A549 (cell line): ENCODE measurements at regions not wholly inside any gene's neighbourhood (a gene's known extent, or its start where the extent isn't known, plus 50 kb on each side); places are given as distances from the start of the nearest gene placed in this dataset.

Source experiments
- ATAC-seq, 2 experiments: fragments of 200-7000 bp in 1 of 2; fragments of >200 bp in 1 of 2; cut with Nextera tagmentation in 1 of 2; cut with Tn5 transposase in 1 of 2; 3 replicates each; pipeline versions ENCODE4 v1.8.0 to v1.9.1; 2018 to 2020; ENCODE audit warnings: mild to moderate bottlenecking in 1 of 2, moderate library complexity in 1 of 2
- CTCF ChIA-PET: fragments of 300-600 bp; sonication (Branson Sonifier 250); formaldehyde crosslinking; extraction: SDS; loops from one replicate; lab custom pipeline; 2021; ENCODE audit warnings: antibody characterized with exemption, inconsistent platforms; lab: Yijun Ruan, JAX
- POLR2A ChIA-PET: fragments of 350-600 bp; formaldehyde crosslinking; extraction: SDS; loops from one replicate; lab custom pipeline; 2021; ENCODE audit warnings: antibody characterized with exemption, inconsistent platforms; lab: Yijun Ruan, JAX
- DNase-seq, 2 experiments: peaks; one replicate each; pipeline versions ENCODE4 v3.0.0 to v3.0.0-alpha.2; 2011 to 2016; ENCODE audit warnings: low read depth in 1 of 2, low spot score in 1 of 2
- FAIRE-seq: peaks from 2 replicates; lab custom pipeline; 2011; peaks lifted over from hg19 to GRCh38; lab: Jason Lieb, UNC
- H3K27ac ChIP-seq, 2 experiments: fragments of >200 bp; sonication (Bioruptor Twin); formaldehyde crosslinking; 3 replicates each; pipeline ENCODE4 v1.5.1; 2016 to 2017
- H3K4me1 ChIP-seq: fragments of >200 bp; sonication (Bioruptor Twin); formaldehyde crosslinking; 3 replicates; pipeline ENCODE4 v1.6.1; 2016
- H3K4me2 ChIP-seq: fragments of >200 bp; sonication (Bioruptor Twin); formaldehyde crosslinking; 3 replicates; pipeline ENCODE4 v1.6.1; 2016
- H3K4me3 ChIP-seq: fragments of >200 bp; sonication (Bioruptor Twin); formaldehyde crosslinking; 3 replicates; pipeline ENCODE4 v1.5.1; 2016
- H3K9me3 ChIP-seq: fragments of >200 bp; sonication (Bioruptor Twin); formaldehyde crosslinking; 3 replicates; pipeline ENCODE4 v1.6.1; 2016
- CBX2 ChIP-seq: fragments of 200-600 bp; sonication (generic); IDR thresholded peaks from 2 replicates; pipeline ENCODE4 v1.6.1; 2016; ENCODE audit warnings: low read depth, mild to moderate bottlenecking, borderline replicate concordance
- CBX8 ChIP-seq: fragments of 200-600 bp; sonication (generic); IDR thresholded peaks from 2 replicates; pipeline ENCODE4 v1.6.1; 2016
- CEBPB ChIP-seq, 2 experiments: fragments of >200 bp in 1 of 2; sonication (Bioruptor Twin) in 1 of 2; formaldehyde crosslinking in 1 of 2; IDR thresholded peaks; 2 replicates each; pipeline ENCODE4 v1.6.1; 2012 to 2016
- CHD2 ChIP-seq: fragments of 150-350 bp; IDR thresholded peaks from 2 replicates; pipeline ENCODE4 v1.6.1; 2014; ENCODE audit warnings: low read length; ENCODE audit not compliant: partially characterized antibody
- CHD4 ChIP-seq: fragments of 200-600 bp; sonication (generic); IDR thresholded peaks from 2 replicates; pipeline ENCODE4 v1.6.1; 2016; ENCODE audit warnings: antibody characterized with exemption, mild to moderate bottlenecking, borderline replicate concordance
- EHF ChIP-seq: fragments of 250-450 bp; sonication (Bioruptor Pico); IDR thresholded peaks from 2 replicates; pipeline ENCODE4 v1.5.0; 2020; ENCODE audit warnings: mild to moderate bottlenecking
- ESRRA ChIP-seq: fragments of 150-350 bp; IDR thresholded peaks from 2 replicates; pipeline ENCODE4 v1.6.1; 2014; ENCODE audit warnings: mild to moderate bottlenecking, low read length, borderline replicate concordance
- FOSB ChIP-seq: fragments of 250-450 bp; sonication (Bioruptor Pico); IDR thresholded peaks from 2 replicates; pipeline ENCODE4 v1.5.0; 2020; ENCODE audit warnings: mild to moderate bottlenecking, moderate library complexity
- FOXS1 ChIP-seq: fragments of 250-450 bp; sonication (Bioruptor Pico); IDR thresholded peaks from 2 replicates; pipeline ENCODE4 v1.5.0; 2020; ENCODE audit warnings: mild to moderate bottlenecking, moderate library complexity
- HOXB5 ChIP-seq: fragments of 250-450 bp; sonication (Bioruptor Pico); IDR thresholded peaks from 2 replicates; pipeline ENCODE4 v1.5.0; 2020; ENCODE audit warnings: mild to moderate bottlenecking, moderate library complexity
- KDM1A ChIP-seq: fragments of 200-600 bp; sonication (generic); IDR thresholded peaks from 2 replicates; pipeline ENCODE4 v1.6.1; 2016; ENCODE audit warnings: low read depth, mild to moderate bottlenecking
- MAFK ChIP-seq: fragments of 450-650 bp; IDR thresholded peaks from 2 replicates; pipeline ENCODE4 v1.6.1; 2014; ENCODE audit not compliant: partially characterized antibody
- NPAS2 ChIP-seq: fragments of 250-450 bp; sonication (Bioruptor Pico); IDR thresholded peaks from 2 replicates; pipeline ENCODE4 v1.8.0; 2022; ENCODE audit warnings: mild to moderate bottlenecking, moderate library complexity, borderline replicate concordance
- NR3C1 ChIP-seq: fragments of >200 bp; sonication (Bioruptor Twin); formaldehyde crosslinking; IDR thresholded peaks from 3 replicates; pipeline ENCODE4 v1.6.1; 2017
- POLR2A ChIP-seq: IDR thresholded peaks from 2 replicates; pipeline ENCODE4 v1.6.1; 2012; ENCODE audit warnings: mild to moderate bottlenecking, low read length
- RAD21 ChIP-seq, 2 experiments: fragments of >200 bp in 1 of 2; sonication (Bioruptor Twin) in 1 of 2; formaldehyde crosslinking in 1 of 2; IDR thresholded peaks in 1 of 2; conservative IDR thresholded peaks in 1 of 2; 2 replicates in 1 of 2; 3 replicates in 1 of 2; pipeline ENCODE4 v1.6.1; 2012 to 2018; ENCODE audit warnings: inconsistent platforms in 1 of 2
- RCOR1 ChIP-seq: fragments of 150-350 bp; IDR thresholded peaks from 2 replicates; pipeline ENCODE4 v1.6.1; 2014; ENCODE audit warnings: antibody characterized with exemption, low read length, low read depth
- RFX5 ChIP-seq: fragments of 450-650 bp; IDR thresholded peaks from 2 replicates; pipeline ENCODE4 v1.7.1; 2014; ENCODE audit warnings: antibody characterized with exemption, mild to moderate bottlenecking, moderate library complexity
- SMC3 ChIP-seq: fragments of >200 bp; sonication (Bioruptor Twin); formaldehyde crosslinking; IDR thresholded peaks from 3 replicates; pipeline ENCODE4 v1.6.1; 2018; ENCODE audit warnings: inconsistent platforms
- TP53 ChIP-seq: fragments of 250-450 bp; sonication (Bioruptor Pico); IDR thresholded peaks from 2 replicates; pipeline ENCODE4 v1.5.0; 2021; ENCODE audit warnings: mild to moderate bottlenecking, moderate library complexity
- ZC3H11A ChIP-seq: fragments of 450-650 bp; IDR thresholded peaks from 2 replicates; pipeline ENCODE4 v1.6.1; 2014; ENCODE audit warnings: antibody characterized with exemption, mild to moderate bottlenecking
- ZSCAN20 ChIP-seq: fragments of 250-450 bp; sonication (Bioruptor Pico); IDR thresholded peaks from 2 replicates; pipeline ENCODE4 v1.8.0; 2022; ENCODE audit warnings: mild to moderate bottlenecking, moderate library complexity
- WGBS: methylation state at CpG from one replicate; pipeline ENCODE4 v1.1.6; 2017; ENCODE audit errors: missing lambda C conversion rate; 5-methylcytosine and 5-hydroxymethylcytosine counted together
- TF ChIP-seq, protein P1 (sequence below): IDR thresholded peaks from 2 replicates; pipeline ENCODE4 v1.6.1; 2012
- TF ChIP-seq, protein P2 (sequence below): fragments of >200 bp; sonication (Bioruptor Twin); formaldehyde crosslinking; IDR thresholded peaks from 3 replicates; pipeline ENCODE4 v1.5.1; 2016
- TF ChIP-seq, protein P3 (sequence below): fragments of 250-450 bp; sonication (Bioruptor Pico); IDR thresholded peaks from 2 replicates; pipeline ENCODE4 v1.5.0; 2020; ENCODE audit warnings: low read depth, mild to moderate bottlenecking, moderate library complexity
- TF ChIP-seq, protein P4 (sequence below): fragments of >200 bp; sonication (Bioruptor Twin); formaldehyde crosslinking; IDR thresholded peaks from 2 replicates; pipeline ENCODE4 v1.6.1; 2016
- TF ChIP-seq, protein P5 (sequence below): fragments of 200-600 bp; sonication (generic); IDR thresholded peaks from 2 replicates; pipeline ENCODE4 v1.6.1; 2016; ENCODE audit warnings: antibody characterized with exemption, mild to moderate bottlenecking, moderate library complexity

DNA sequence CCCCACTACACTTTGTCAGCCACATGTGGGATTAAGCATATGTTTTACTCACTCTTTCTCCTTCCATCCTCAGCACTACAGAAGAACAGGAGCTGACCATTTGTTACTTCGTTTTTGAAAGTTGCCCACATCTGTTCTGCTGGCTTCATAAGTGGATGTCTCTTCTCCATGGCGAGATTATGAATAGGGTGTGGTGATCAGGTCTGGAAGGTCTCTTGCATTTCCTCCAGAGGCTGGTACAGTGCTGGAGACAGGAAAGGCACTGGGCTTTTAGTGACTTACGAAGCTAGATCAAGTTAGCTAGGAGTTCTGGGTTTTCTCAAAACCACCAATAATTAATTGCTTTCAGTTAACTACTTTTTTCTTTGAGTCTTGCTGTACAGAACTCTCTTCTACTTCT is 136.5 kb downstream of the AQP4 start:
- DNase-seq (no peak), ATAC-seq (no peak), FAIRE-seq (no peak)
- H3K9me3 ChIP-seq = no peaks in the 10 kb centered on the region
- 67% methylated on average over 3 of the region's 3 CpGs for WGBS
- no peaks in the 10 kb centered on the region for H3K4me1 ChIP-seq
- no peak overlapping the region for H3K27ac ChIP-seq
- TF ChIP-seq MAFK = no peak
- TF ChIP-seq KDM1A = no peak
- no peak for TF ChIP-seq CHD2
- TF ChIP-seq, protein P1, sequence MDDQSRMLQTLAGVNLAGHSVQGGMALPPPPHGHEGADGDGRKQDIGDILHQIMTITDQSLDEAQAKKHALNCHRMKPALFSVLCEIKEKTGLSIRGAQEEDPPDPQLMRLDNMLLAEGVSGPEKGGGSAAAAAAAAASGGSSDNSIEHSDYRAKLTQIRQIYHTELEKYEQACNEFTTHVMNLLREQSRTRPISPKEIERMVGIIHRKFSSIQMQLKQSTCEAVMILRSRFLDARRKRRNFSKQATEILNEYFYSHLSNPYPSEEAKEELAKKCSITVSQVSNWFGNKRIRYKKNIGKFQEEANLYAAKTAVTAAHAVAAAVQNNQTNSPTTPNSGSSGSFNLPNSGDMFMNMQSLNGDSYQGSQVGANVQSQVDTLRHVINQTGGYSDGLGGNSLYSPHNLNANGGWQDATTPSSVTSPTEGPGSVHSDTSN = no peak
- TF ChIP-seq CEBPB (IDR thresholded peaks at IDR 0.05) = no peak
- TF ChIP-seq FOSB (CRISPR knock-in tag) = no peak
- no peak for TF ChIP-seq FOXS1
- TF ChIP-seq, protein P2, sequence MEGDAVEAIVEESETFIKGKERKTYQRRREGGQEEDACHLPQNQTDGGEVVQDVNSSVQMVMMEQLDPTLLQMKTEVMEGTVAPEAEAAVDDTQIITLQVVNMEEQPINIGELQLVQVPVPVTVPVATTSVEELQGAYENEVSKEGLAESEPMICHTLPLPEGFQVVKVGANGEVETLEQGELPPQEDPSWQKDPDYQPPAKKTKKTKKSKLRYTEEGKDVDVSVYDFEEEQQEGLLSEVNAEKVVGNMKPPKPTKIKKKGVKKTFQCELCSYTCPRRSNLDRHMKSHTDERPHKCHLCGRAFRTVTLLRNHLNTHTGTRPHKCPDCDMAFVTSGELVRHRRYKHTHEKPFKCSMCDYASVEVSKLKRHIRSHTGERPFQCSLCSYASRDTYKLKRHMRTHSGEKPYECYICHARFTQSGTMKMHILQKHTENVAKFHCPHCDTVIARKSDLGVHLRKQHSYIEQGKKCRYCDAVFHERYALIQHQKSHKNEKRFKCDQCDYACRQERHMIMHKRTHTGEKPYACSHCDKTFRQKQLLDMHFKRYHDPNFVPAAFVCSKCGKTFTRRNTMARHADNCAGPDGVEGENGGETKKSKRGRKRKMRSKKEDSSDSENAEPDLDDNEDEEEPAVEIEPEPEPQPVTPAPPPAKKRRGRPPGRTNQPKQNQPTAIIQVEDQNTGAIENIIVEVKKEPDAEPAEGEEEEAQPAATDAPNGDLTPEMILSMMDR = no peak
- TF ChIP-seq HOXB5 = no peak
- TF ChIP-seq CBX2 = no peak
- TF ChIP-seq ESRRA = no peak
- TF ChIP-seq, protein P3, sequence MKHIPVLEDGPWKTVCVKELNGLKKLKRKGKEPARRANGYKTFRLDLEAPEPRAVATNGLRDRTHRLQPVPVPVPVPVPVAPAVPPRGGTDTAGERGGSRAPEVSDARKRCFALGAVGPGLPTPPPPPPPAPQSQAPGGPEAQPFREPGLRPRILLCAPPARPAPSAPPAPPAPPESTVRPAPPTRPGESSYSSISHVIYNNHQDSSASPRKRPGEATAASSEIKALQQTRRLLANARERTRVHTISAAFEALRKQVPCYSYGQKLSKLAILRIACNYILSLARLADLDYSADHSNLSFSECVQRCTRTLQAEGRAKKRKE = no peak
- H3K4me3 ChIP-seq = no peak overlapping the region
- H3K4me2 ChIP-seq = no peak overlapping the region
- POLR2A ChIA-PET = no interaction called here
- CTCF ChIA-PET = interaction anchor here (0.5 kb wide), 1 partner anchor 453 kb away, joined by 4 read pairs; no protein-coding TSS in a partner anchor

DNA sequence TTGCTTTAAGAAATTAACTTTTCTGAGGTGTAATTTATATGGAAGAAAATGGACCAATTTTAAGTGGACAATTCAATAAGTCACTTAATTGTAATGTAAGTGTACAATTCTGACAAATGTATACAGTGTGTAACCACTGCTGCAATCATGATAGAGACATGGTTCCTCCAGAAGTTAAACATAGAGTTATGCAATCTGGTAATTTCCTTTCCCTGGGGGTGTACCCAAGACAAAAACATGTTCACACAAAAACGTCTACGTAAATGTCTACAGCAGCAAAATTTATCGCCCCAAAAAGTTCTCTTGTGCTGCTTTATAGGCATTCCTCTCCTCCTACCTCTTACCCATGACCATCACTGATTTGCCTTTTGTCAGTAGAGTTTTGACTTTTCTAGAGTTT is 141.5 kb downstream of the AQP4 start:
- FAIRE-seq (no peak), ATAC-seq (no peak), DNase-seq (no peak)
- POLR2A ChIA-PET = no interaction called here
- H3K4me2 ChIP-seq = no peak overlapping the region
- H3K9me3 ChIP-seq = no peaks in the 10 kb centered on the region
- H3K4me1 ChIP-seq = no peaks in the 10 kb centered on the region
- H3K27ac ChIP-seq = no peak overlapping the region
- no peak overlapping the region for H3K4me3 ChIP-seq
- WGBS = 76% methylated on average over 3 of the region's 3 CpGs
- TF ChIP-seq EHF (no peak), ESRRA (no peak), CHD4 (no peak), RFX5 (no peak), CHD2 (no peak), FOXS1 (no peak)
- TF ChIP-seq, protein P4, sequence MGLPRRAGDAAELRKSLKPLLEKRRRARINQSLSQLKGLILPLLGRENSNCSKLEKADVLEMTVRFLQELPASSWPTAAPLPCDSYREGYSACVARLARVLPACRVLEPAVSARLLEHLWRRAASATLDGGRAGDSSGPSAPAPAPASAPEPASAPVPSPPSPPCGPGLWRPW = no peak
- CTCF ChIA-PET = no interaction called here

DNA sequence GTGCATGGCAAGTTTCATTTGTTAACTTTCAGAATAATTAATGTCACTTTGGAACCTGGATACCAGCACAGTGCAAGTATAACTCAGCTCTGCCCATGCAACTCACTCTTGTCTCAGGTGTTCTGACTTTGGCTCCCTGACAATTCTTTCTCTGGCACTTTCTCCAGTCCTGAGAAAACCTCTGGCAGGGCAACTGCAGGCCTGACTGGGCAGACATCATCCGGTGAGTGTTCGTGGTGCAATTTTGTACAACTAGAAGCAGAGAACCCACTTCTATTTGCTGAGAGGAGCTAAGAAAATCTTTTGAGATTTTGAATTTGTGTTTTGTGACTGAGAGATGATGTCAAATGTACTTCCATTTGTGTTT is 143.0 kb downstream of the AQP4 start:
- CTCF ChIA-PET = no interaction called here
- H3K4me2 ChIP-seq = no peak overlapping the region
- H3K4me1 ChIP-seq = no peaks in the 10 kb centered on the region
- TF ChIP-seq ZC3H11A = no peak
- TF ChIP-seq CEBPB (IDR thresholded peaks at IDR 0.05) = no peak
- no peak for TF ChIP-seq NPAS2 (CRISPR knock-in tag)
- TF ChIP-seq HOXB5 = no peak
- TF ChIP-seq POLR2A = no peak
- TF ChIP-seq CHD4 = no peak
- TF ChIP-seq EHF = no peak
- no peak for TF ChIP-seq NR3C1
- no peak for TF ChIP-seq RAD21 (conservative IDR thresholded peaks at IDR 0.05 in 1 of 2, IDR thresholded peaks at IDR 0.05 in 1 of 2)
- TF ChIP-seq, protein P5, sequence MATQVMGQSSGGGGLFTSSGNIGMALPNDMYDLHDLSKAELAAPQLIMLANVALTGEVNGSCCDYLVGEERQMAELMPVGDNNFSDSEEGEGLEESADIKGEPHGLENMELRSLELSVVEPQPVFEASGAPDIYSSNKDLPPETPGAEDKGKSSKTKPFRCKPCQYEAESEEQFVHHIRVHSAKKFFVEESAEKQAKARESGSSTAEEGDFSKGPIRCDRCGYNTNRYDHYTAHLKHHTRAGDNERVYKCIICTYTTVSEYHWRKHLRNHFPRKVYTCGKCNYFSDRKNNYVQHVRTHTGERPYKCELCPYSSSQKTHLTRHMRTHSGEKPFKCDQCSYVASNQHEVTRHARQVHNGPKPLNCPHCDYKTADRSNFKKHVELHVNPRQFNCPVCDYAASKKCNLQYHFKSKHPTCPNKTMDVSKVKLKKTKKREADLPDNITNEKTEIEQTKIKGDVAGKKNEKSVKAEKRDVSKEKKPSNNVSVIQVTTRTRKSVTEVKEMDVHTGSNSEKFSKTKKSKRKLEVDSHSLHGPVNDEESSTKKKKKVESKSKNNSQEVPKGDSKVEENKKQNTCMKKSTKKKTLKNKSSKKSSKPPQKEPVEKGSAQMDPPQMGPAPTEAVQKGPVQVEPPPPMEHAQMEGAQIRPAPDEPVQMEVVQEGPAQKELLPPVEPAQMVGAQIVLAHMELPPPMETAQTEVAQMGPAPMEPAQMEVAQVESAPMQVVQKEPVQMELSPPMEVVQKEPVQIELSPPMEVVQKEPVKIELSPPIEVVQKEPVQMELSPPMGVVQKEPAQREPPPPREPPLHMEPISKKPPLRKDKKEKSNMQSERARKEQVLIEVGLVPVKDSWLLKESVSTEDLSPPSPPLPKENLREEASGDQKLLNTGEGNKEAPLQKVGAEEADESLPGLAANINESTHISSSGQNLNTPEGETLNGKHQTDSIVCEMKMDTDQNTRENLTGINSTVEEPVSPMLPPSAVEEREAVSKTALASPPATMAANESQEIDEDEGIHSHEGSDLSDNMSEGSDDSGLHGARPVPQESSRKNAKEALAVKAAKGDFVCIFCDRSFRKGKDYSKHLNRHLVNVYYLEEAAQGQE = no peak
- TF ChIP-seq ZSCAN20 (CRISPR knock-in tag) = no peak
- TF ChIP-seq FOXS1 = no peak
- no peak for TF ChIP-seq CHD2
- no peak for TF ChIP-seq SMC3
- TF ChIP-seq CBX8 = no peak
- TF ChIP-seq RCOR1 = no peak
- TF ChIP-seq TP53 (CRISPR knock-in tag) = no peak
- FAIRE-seq (no peak), ATAC-seq (no peak), DNase-seq (no peak)
- POLR2A ChIA-PET = no interaction called here
- H3K4me3 ChIP-seq = no peak overlapping the region
- 87% methylated on average over 2 of the region's 2 CpGs for WGBS
- no peaks in the 10 kb centered on the region for H3K9me3 ChIP-seq
- H3K27ac ChIP-seq = no peak overlapping the region
